ENCODE measurements at regions not wholly inside any gene's neighbourhood (a gene's known extent, or its start where the extent isn't known, plus 50 kb on each side); places are given as distances from the start of the nearest gene placed in this dataset.

DNA sequence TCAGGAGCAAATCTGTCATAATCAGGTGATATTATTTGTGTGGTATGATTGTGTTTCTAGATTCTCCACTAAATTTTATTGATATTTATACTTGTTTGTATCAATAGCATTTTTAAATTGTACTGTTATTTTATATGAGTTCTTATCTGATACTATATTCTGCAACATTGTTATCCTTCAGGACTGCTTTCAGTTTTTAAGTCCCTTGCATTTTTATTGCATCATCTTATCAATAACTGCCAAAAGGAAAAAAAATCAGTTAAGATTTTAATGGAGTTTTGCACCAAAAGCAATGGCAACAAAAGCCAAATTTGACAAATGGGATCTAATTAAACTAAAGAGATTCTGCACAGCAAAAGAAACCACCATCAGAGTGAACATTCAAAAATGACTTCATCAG, 741.3 kb upstream of the CTNND2 start:
- H3K4me1 Mint-ChIP-seq, result peaks cover 9 to 12% of the 10 kb centered on the region in 2 experiments
- Histone ChIP-seq H3K9ac (ENCODE audit: extremely low read depth, insufficient read length, low read length) (no peak overlapping the region), H2AFZ (ENCODE audit: low read length) (no peak overlapping the region), H3K23ac (ENCODE audit: insufficient read length, low read depth, low read length) (no peak overlapping the region), H3K9me3 (ENCODE audit: control insufficient read depth, low read depth, low read length) (no peaks in the 10 kb centered on the region), H3K56ac (ENCODE audit: insufficient read length, low read depth, low read length) (no peak overlapping the region), H2AK5ac (ENCODE audit: insufficient read length, low read length) (no peak overlapping the region), H4K5ac (ENCODE audit: insufficient read length, low read depth, low read length) (no peak overlapping the region), H3K79me2 (ENCODE audit: insufficient read depth, low read length) (no peaks in the 10 kb centered on the region), H4K20me1 (ENCODE audit: control insufficient read depth, insufficient read depth, insufficient read length) (no peaks in the 10 kb centered on the region), H3K79me1 (ENCODE audit: insufficient read depth, low read depth, low read length, poor library complexity, severe bottlenecking) (no peaks in the 10 kb centered on the region), H3K18ac (ENCODE audit: insufficient read length, low read depth, low read length) (no peak overlapping the region), H3K4ac (ENCODE audit: low read depth, low read length) (no peak overlapping the region), H3T11ph (ENCODE audit: low read length) (no peak overlapping the region), H4K91ac (ENCODE audit: insufficient read length, low read depth, low read length) (no peak overlapping the region), H2BK20ac (ENCODE audit: low read depth, low read length, poor library complexity, severe bottlenecking) (no peak overlapping the region), H4K8ac (replicated peaks; ENCODE audit: insufficient read length, low read depth, low read length) (no peak overlapping the region), H3K23me2 (ENCODE audit: insufficient read length, low read depth, low read length, poor library complexity, severe bottlenecking) (no peaks in the 10 kb centered on the region), H2BK5ac (ENCODE audit: insufficient read length, low read length) (no peak overlapping the region), H3K27ac (ENCODE audit: insufficient read length, low read depth, low read length) (no peak overlapping the region), H3K4me1 (ENCODE audit: insufficient read depth, low read length) (no peaks in the 10 kb centered on the region), H2BK12ac (ENCODE audit: insufficient read length, low read depth, low read length) (no peak overlapping the region), H3K27me3 (ENCODE audit: insufficient read depth, low read length) (no peaks in the 10 kb centered on the region), H2BK120ac (ENCODE audit: low read depth, low read length, poor library complexity, severe bottlenecking) (no peak overlapping the region), H2BK15ac (ENCODE audit: low read depth, low read length) (no peak overlapping the region), H3K4me2 (ENCODE audit: insufficient read depth, insufficient read length, low read length) (no peak overlapping the region), H3K14ac (ENCODE audit: insufficient read depth, low read length) (no peak overlapping the region)
- H3K4me3 Mint-ChIP-seq, result no peak overlapping the region
- H3K36me3 Mint-ChIP-seq (ENCODE audit: insufficient read depth in 1 of 3, low read depth in 3 of 3), result peaks cover 0 to 6% (median 0%) of the 10 kb centered on the region in 3 experiments; a peak in 2 of 7 replicates
- TF ChIP-seq, protein P1, sequence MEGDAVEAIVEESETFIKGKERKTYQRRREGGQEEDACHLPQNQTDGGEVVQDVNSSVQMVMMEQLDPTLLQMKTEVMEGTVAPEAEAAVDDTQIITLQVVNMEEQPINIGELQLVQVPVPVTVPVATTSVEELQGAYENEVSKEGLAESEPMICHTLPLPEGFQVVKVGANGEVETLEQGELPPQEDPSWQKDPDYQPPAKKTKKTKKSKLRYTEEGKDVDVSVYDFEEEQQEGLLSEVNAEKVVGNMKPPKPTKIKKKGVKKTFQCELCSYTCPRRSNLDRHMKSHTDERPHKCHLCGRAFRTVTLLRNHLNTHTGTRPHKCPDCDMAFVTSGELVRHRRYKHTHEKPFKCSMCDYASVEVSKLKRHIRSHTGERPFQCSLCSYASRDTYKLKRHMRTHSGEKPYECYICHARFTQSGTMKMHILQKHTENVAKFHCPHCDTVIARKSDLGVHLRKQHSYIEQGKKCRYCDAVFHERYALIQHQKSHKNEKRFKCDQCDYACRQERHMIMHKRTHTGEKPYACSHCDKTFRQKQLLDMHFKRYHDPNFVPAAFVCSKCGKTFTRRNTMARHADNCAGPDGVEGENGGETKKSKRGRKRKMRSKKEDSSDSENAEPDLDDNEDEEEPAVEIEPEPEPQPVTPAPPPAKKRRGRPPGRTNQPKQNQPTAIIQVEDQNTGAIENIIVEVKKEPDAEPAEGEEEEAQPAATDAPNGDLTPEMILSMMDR (conservative IDR thresholded peaks at IDR 0.05), result no peak
- H3K9me3 Mint-ChIP-seq, result no peaks in the 10 kb centered on the region
- DNase-seq, result no peak
- H3K27ac Mint-ChIP-seq, result no peak overlapping the region
- H3K27me3 Mint-ChIP-seq (ENCODE audit: low read depth), result no peaks in the 10 kb centered on the region
